ENCODE measurements at regions not wholly inside any gene's neighbourhood (a gene's known extent, or its start where the extent isn't known, plus 50 kb on each side); places are given as distances from the start of the nearest gene placed in this dataset.

DNA sequence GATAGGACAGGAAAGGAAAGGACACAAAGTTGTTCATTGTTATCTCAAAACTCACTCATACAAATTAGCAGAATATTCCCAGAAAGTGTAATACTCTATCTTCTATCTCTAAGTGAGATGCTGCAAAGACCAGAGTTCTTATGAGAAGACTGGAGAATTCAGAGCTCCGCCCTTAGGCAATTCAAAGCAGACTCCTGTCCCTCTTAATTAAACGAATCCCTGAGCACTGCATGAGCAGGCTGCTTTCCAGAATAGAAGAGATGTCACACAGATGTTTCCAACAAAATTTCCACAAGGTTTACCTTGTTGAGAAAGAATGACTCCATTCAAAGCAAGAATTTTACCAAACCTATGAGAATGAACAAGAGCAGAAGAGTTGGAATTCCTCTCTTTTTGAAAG is 630.8 kb upstream of the INTU start (continued):
- TF ChIP-seq RELB (IDR thresholded peaks at IDR 0.05; ENCODE audit: low read depth) (no peak), CHD4 (IDR thresholded peaks at IDR 0.05) (no peak), ZSCAN29 (IDR thresholded peaks at IDR 0.05) (no peak), ESRRA (IDR thresholded peaks at IDR 0.05; ENCODE audit: low read length) (no peak)
- TF ChIP-seq, protein P1, sequence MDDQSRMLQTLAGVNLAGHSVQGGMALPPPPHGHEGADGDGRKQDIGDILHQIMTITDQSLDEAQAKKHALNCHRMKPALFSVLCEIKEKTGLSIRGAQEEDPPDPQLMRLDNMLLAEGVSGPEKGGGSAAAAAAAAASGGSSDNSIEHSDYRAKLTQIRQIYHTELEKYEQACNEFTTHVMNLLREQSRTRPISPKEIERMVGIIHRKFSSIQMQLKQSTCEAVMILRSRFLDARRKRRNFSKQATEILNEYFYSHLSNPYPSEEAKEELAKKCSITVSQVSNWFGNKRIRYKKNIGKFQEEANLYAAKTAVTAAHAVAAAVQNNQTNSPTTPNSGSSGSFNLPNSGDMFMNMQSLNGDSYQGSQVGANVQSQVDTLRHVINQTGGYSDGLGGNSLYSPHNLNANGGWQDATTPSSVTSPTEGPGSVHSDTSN (IDR thresholded peaks at IDR 0.05; ENCODE audit: insufficient replicate concordance, low read depth, low read length): no peak

- ChIA-PET RAD21 (ENCODE audit: unreplicated experiment) (no interaction called here), POLR2A (no interaction called here), SMC1A (ENCODE audit: uncharacterized antibody, unreplicated experiment) (no interaction called here), CTCF (no interaction called here)
- H3K4me2 ChIP-seq (ENCODE audit: control insufficient read depth, insufficient read depth): no peak overlapping the region
- H3K4me3 ChIP-seq: no peak overlapping the region
- no peak overlapping the region for H3K9ac ChIP-seq (ENCODE audit: control insufficient read depth, insufficient read depth, low read length)
- intact Hi-C loops (cut with micrococcal nuclease; ENCODE audit: unreplicated experiment) (no loop called here), in situ Hi-C loops (cut with MboI) (no loop called here)
- ATAC-seq: no peak
- H3K9me3 ChIP-seq (replicated peaks; ENCODE audit: control insufficient read depth, insufficient read depth, low read length): no peaks in the 10 kb centered on the region
- H4K20me1 ChIP-seq (ENCODE audit: control insufficient read depth, insufficient read depth): no peaks in the 10 kb centered on the region
- no peak overlapping the region for H2AFZ ChIP-seq (ENCODE audit: control insufficient read depth, low read depth, low read length)
- no peak for TF ChIP-seq NR2C2 (IDR thresholded peaks at IDR 0.05; ENCODE audit: borderline replicate concordance, control insufficient read depth, insufficient read length, low read depth)
- TF ChIP-seq ATF7 (IDR thresholded peaks at IDR 0.05; ENCODE audit: low read depth): no peak
- no peak for TF ChIP-seq HDAC2 (IDR thresholded peaks at IDR 0.05)
- no peak for TF ChIP-seq CHD1 (IDR thresholded peaks at IDR 0.05; ENCODE audit: low read depth, low read length)
- TF ChIP-seq RUNX3 (IDR thresholded peaks at IDR 0.05; ENCODE audit: low read length): no peak
- TF ChIP-seq, protein P2, sequence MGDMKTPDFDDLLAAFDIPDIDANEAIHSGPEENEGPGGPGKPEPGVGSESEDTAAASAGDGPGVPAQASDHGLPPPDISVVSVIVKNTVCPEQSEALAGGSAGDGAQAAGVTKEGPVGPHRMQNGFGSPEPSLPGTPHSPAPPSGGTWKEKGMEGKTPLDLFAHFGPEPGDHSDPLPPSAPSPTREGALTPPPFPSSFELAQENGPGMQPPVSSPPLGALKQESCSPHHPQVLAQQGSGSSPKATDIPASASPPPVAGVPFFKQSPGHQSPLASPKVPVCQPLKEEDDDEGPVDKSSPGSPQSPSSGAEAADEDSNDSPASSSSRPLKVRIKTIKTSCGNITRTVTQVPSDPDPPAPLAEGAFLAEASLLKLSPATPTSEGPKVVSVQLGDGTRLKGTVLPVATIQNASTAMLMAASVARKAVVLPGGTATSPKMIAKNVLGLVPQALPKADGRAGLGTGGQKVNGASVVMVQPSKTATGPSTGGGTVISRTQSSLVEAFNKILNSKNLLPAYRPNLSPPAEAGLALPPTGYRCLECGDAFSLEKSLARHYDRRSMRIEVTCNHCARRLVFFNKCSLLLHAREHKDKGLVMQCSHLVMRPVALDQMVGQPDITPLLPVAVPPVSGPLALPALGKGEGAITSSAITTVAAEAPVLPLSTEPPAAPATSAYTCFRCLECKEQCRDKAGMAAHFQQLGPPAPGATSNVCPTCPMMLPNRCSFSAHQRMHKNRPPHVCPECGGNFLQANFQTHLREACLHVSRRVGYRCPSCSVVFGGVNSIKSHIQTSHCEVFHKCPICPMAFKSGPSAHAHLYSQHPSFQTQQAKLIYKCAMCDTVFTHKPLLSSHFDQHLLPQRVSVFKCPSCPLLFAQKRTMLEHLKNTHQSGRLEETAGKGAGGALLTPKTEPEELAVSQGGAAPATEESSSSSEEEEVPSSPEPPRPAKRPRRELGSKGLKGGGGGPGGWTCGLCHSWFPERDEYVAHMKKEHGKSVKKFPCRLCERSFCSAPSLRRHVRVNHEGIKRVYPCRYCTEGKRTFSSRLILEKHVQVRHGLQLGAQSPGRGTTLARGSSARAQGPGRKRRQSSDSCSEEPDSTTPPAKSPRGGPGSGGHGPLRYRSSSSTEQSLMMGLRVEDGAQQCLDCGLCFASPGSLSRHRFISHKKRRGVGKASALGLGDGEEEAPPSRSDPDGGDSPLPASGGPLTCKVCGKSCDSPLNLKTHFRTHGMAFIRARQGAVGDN (IDR thresholded peaks at IDR 0.05): no peak
- TF ChIP-seq CBX5 (IDR thresholded peaks at IDR 0.05; ENCODE audit: low read depth): no peak
- TF ChIP-seq ESRRA (IDR thresholded peaks at IDR 0.05; ENCODE audit: low read length): no peak
- no peak for TF ChIP-seq RELB (IDR thresholded peaks at IDR 0.05; ENCODE audit: low read depth)
- TF ChIP-seq ZNF384 (IDR thresholded peaks at IDR 0.05; ENCODE audit: borderline replicate concordance, low read depth, low read length): no peak
- no peaks in the 10 kb centered on the region for H3K79me2 ChIP-seq (ENCODE audit: control insufficient read depth, insufficient read depth, low read length)
- DNase-seq (ENCODE audit: low read depth, low spot score): no peak
- H3K27me3 ChIP-seq (replicated peaks in 1 of 2; ENCODE audit: control insufficient read depth in 2 of 2, insufficient read depth in 2 of 2, low read length in 1 of 2): no peaks in the 10 kb centered on the region
- no peak overlapping the region for H3K27ac ChIP-seq (ENCODE audit: control insufficient read depth, insufficient read depth)
- H3K36me3 ChIP-seq (ENCODE audit: control insufficient read depth in 2 of 2, insufficient read depth in 2 of 2, low read length in 1 of 2): no peaks in the 10 kb centered on the region
- H3K4me1 ChIP-seq (ENCODE audit: control insufficient read depth, insufficient read depth, low read length): no peaks in the 10 kb centered on the region
- no peak for FAIRE-seq
- BruUV-seq (replicated peaks): no TSS peak
These were observed 626.3 kb upstream of the INTU start for GRCh38 chr4:127006446-127006877.
